ENCODE measurements at regions not wholly inside any gene's neighbourhood (a gene's known extent, or its start where the extent isn't known, plus 50 kb on each side); places are given as distances from the start of the nearest gene placed in this dataset.
A peak's percentile ranks its signal among the peaks of the same experiment; 100 is the strongest.
"Not testable (repeated sequence)": the region's sequence is repeated elsewhere in the genome, so short reads cannot be mapped to it uniquely, and the experiment has no call there.

GRCh38 chr10:33034931-33035330, 76.9 kb upstream of the ITGB1 start:
- no peaks in the 10 kb centered on the region for H3K36me3 Mint-ChIP-seq
- no peak overlapping the region for H3K27ac Mint-ChIP-seq
- no peak for ATAC-seq
- H3K27me3 Mint-ChIP-seq, result no peaks in the 10 kb centered on the region
- no peak for DNase-seq (ENCODE audit: low spot score)
- no peak overlapping the region for H3K4me3 Mint-ChIP-seq
- no peaks in the 10 kb centered on the region for H3K9me3 Mint-ChIP-seq
- H3K4me1 Mint-ChIP-seq (ENCODE audit: low read depth in 2 of 2), result no peaks in the 10 kb centered on the region

DNA sequence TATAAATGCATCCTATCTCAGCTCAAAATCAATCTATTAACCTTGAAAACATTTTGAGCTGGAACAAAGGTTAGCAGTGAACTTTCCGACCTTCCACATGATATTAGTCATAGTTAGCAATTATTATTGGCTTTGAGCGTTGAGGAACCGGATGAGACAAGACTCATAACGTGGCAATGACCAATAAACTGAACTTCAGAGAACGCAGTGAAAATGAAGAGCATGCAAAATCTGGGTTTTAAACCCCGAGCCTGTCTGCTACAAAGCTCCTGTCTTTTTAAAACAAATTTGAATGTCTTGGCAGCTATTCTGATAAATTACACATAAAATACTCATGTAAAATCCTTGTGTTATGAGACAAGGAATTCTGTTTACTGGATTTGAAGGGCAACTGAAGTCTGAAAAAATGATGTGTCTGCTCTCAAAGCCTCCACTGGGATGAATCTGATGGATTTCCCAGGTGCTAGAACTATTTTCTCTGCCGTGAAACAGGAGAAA, 74.7 kb upstream of the ITGB1 start:
- Mint-ChIP-seq H3K9me3 (no peaks in the 10 kb centered on the region), H3K27me3 (no peaks in the 10 kb centered on the region), H3K4me3 (no peak overlapping the region), H3K36me3 (no peaks in the 10 kb centered on the region), H3K27ac (no peak overlapping the region), H3K4me1 (ENCODE audit: low read depth in 2 of 2) (peaks cover 0 to 3% of the 10 kb centered on the region in 2 donors)
- DNase-seq (ENCODE audit: low spot score) (no peak), ATAC-seq (no peak)

- Mint-ChIP-seq H3K9me3 (no peaks in the 10 kb centered on the region), H3K4me3 (no peak overlapping the region), H3K36me3 (no peaks in the 10 kb centered on the region), H3K27me3 (no peaks in the 10 kb centered on the region), H3K27ac (no peak overlapping the region), H3K4me1 (ENCODE audit: low read depth in 2 of 2) (peaks cover 0 to 6% of the 10 kb centered on the region in 2 donors)
- ATAC-seq (no peak), DNase-seq (ENCODE audit: low spot score) (no peak)
These were observed 74.0 kb upstream of the ITGB1 start for GRCh38 chr10:33031815-33032653.

DNA sequence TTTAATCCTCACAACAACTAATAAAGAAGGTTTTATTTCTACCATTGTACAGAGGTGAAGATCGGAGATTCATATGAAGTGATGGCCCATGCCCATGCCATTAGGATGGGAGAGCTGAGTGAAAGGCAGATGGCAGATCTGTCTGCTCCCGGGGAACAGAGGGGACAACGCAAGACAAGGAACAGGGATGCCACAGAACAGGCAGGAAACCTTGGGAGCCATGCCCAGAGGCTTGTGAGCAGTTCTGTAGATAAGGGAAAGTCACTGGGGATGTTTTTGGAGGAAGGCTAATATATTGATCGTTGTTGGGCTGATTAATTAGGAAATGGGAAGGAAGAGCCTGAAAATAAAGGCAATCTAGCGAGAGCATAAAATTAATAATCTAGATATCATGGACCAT, 73.1 kb upstream of the ITGB1 start:
- DNase-seq (ENCODE audit: low spot score) (no peak), ATAC-seq (no peak)
- no peak overlapping the region for H3K4me3 Mint-ChIP-seq
- H3K36me3 Mint-ChIP-seq, result no peaks in the 10 kb centered on the region
- no peaks in the 10 kb centered on the region for H3K27me3 Mint-ChIP-seq
- H3K4me1 Mint-ChIP-seq (ENCODE audit: low read depth in 2 of 2), result peaks cover 8 to 14% of the 10 kb centered on the region in 2 donors
- no peak overlapping the region for H3K27ac Mint-ChIP-seq
- H3K9me3 Mint-ChIP-seq, result no peaks in the 10 kb centered on the region

DNA sequence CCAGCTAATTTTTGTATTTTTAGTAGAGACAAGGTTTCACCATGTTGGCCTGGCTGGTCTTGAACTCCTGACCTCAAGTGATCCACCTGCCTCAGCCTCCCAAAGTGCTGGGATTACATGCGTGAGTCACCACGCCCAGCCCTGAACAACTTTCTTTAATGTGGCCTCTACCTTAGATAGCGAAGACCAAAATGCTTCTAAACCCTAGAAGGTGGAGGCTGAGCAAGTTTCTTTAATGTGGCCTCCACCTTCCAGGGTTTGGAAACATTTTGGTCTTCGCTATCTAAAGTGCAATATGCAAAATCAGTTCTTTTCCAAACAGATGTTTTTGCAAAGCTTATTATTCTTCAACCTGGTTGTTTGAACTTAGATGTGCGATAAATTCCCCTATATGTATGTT, 70.5 kb upstream of the ITGB1 start:
- not testable (repeated sequence) for H3K27ac Mint-ChIP-seq, ATAC-seq

DNA sequence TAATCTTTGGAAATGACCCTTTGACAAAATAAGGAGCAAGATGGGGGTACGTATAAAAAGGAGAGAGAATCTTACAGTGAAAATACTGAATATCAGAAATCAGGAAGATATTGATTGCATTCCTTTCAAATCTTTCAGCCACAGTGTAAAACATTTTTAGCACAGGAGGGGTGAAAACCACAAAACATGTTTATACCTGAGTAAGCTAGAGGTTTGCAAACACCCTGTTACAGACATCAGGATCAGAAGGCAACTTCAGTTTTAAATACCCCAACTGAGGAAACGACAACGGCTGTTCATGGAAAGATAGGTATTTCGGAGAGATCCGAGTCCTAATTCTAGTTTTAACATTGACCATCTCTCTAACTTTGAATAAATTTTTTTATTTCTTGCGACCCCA, 69.1 kb upstream of the ITGB1 start:
- Mint-ChIP-seq H3K4me3 (no peak overlapping the region), H3K9me3 (no peaks in the 10 kb centered on the region), H3K27ac (peak overlapping the region in 1 of 2 donors; percentile 38), H3K36me3 (no peaks in the 10 kb centered on the region), H3K4me1 (ENCODE audit: low read depth in 2 of 2) (peaks cover 28 to 38% of the 10 kb centered on the region in 2 donors), H3K27me3 (no peaks in the 10 kb centered on the region)
- DNase-seq (ENCODE audit: low spot score) (no peak), ATAC-seq (no peak)

More for the DNA sequence above, 70.5 kb upstream of the ITGB1 start:
- H3K4me1 Mint-ChIP-seq (ENCODE audit: low read depth in 2 of 2), result peaks cover 28 to 38% of the 10 kb centered on the region in 2 donors
- H3K27me3 Mint-ChIP-seq; H3K4me3 Mint-ChIP-seq; H3K9me3 Mint-ChIP-seq; DNase-seq (ENCODE audit: low spot score); H3K36me3 Mint-ChIP-seq: not testable (repeated sequence)

DNA sequence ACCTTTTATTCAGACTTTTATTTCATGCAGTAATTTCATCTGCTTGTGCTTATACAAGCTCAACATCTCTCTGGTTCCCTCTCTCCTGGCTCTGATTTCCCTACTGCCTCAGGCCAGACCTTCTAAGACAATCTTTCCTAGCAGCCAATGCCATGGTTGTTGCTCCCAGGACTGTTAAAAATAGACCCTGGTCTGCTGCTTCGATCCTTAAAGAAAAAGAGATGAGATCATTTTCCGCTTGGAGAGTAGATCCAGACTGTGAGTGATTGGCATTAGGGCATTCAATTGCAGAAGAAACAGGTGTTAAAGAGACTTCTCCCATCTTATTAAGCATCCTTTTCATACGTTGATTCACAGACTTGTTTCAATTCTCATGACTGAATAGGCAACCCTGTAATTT, 68.4 kb upstream of the ITGB1 start:
- no peaks in the 10 kb centered on the region for H3K9me3 Mint-ChIP-seq
- ATAC-seq (no peak), DNase-seq (ENCODE audit: low spot score) (no peak)
- H3K36me3 Mint-ChIP-seq, result no peaks in the 10 kb centered on the region
- H3K4me3 Mint-ChIP-seq, result no peak overlapping the region
- peak overlapping the region in 1 of 2 donors; percentile 38 for H3K27ac Mint-ChIP-seq
- no peaks in the 10 kb centered on the region for H3K27me3 Mint-ChIP-seq
- H3K4me1 Mint-ChIP-seq (ENCODE audit: low read depth in 2 of 2), result peaks cover 28 to 38% of the 10 kb centered on the region in 2 donors

GRCh38 chr10:33025910-33026309, 67.9 kb upstream of the ITGB1 start:
- Mint-ChIP-seq H3K4me1 (ENCODE audit: low read depth in 2 of 2) (peaks cover 28 to 38% of the 10 kb centered on the region in 2 donors), H3K36me3 (no peaks in the 10 kb centered on the region), H3K27me3 (no peaks in the 10 kb centered on the region), H3K27ac (peak overlapping the region in 1 of 2 donors; percentile 30), H3K9me3 (no peaks in the 10 kb centered on the region), H3K4me3 (no peak overlapping the region)
- ATAC-seq (no peak), DNase-seq (ENCODE audit: low spot score) (no peak)

DNA sequence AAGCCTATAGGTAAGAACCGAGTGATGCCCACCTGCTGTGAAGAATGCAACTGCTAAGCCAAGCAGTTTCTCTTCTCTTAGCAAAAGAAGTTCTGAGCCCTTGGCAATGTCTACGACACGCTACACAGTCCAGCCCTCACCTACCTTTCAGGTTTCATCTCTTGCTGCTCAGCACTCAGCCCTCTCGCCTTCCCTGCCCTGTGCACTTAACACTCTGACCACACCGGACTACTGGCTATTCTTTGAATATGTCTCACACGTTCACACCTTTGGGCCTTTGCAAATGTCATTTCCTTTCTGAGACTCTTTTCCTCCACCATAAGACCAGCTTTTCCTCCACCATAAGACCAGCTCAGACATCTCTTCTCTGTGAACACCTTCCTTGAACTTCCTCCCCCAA, 67.0 kb upstream of the ITGB1 start:
- H3K27ac Mint-ChIP-seq, result peak overlapping the region; percentile 2 to 30
- ATAC-seq, result peak; percentile 91 to 96
- peaks cover 28 to 38% of the 10 kb centered on the region in 2 donors for H3K4me1 Mint-ChIP-seq (ENCODE audit: low read depth in 2 of 2)
- H3K27me3 Mint-ChIP-seq, result no peaks in the 10 kb centered on the region
- DNase-seq (ENCODE audit: low spot score), result peak; percentile 75
- no peaks in the 10 kb centered on the region for H3K9me3 Mint-ChIP-seq
- H3K4me3 Mint-ChIP-seq, result peak overlapping the region; percentile 56
- no peaks in the 10 kb centered on the region for H3K36me3 Mint-ChIP-seq

DNA sequence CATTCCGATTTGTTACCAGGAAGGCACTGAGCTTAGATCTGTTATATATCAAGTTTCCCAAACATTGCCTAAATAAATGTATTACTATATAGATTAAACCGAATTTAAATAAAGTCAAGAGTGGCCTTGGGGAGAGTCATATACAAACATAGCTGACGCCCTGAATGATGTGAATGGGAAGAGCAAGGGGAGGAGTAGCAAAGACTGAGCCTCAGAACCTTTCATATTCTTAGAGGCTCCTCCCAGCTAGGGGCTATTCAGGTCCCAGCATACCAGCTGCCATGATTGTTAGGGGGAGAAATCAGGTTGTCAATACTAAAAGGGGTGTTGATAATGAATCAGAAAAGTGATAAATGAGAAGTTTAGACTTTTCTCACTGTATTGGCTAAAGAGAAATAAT, 64.7 kb upstream of the ITGB1 start:
- Mint-ChIP-seq H3K27me3 (no peaks in the 10 kb centered on the region), H3K9me3 (no peaks in the 10 kb centered on the region), H3K27ac (no peak overlapping the region), H3K4me1 (ENCODE audit: low read depth in 2 of 2) (peaks cover 31 to 35% of the 10 kb centered on the region in 2 donors), H3K36me3 (no peaks in the 10 kb centered on the region), H3K4me3 (no peak overlapping the region)
- no peak for DNase-seq (ENCODE audit: low spot score)
- ATAC-seq, result no peak

- H3K9me3 Mint-ChIP-seq, result no peaks in the 10 kb centered on the region
- H3K27ac Mint-ChIP-seq, result no peak overlapping the region
- no peak overlapping the region for H3K4me3 Mint-ChIP-seq
- peaks cover 31% of the 10 kb centered on the region in 2 donors for H3K4me1 Mint-ChIP-seq (ENCODE audit: low read depth in 2 of 2)
- ATAC-seq, result no peak
- DNase-seq (ENCODE audit: low spot score), result no peak
- no peaks in the 10 kb centered on the region for H3K36me3 Mint-ChIP-seq
- no peaks in the 10 kb centered on the region for H3K27me3 Mint-ChIP-seq
These were observed 64.1 kb upstream of the ITGB1 start for GRCh38 chr10:33022090-33022489.

DNA sequence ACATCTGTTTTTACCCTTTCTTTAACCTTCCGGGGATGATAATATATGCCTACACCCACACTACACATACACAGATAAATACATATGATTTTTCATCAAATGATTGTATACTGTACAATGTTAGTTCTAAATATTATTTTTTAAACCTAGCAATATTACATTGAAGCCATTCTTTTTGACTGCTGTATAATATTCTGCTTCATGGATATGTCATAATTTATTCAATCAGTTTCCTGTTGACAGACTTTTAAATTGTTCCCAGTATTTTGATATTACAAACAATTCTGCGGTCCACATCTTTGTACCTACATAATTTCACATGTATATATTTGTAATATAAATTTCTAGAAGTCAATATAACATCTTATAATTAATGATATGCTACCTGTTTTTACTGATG, 59.0 kb upstream of the ITGB1 start:
- no peak for ATAC-seq
- Mint-ChIP-seq H3K36me3 (no peaks in the 10 kb centered on the region), H3K9me3 (no peaks in the 10 kb centered on the region), H3K4me1 (ENCODE audit: low read depth in 2 of 2) (peaks cover 2 to 6% of the 10 kb centered on the region in 2 donors), H3K27ac (no peak overlapping the region), H3K27me3 (no peaks in the 10 kb centered on the region), H3K4me3 (no peak overlapping the region)
- DNase-seq (ENCODE audit: low spot score), result no peak

DNA sequence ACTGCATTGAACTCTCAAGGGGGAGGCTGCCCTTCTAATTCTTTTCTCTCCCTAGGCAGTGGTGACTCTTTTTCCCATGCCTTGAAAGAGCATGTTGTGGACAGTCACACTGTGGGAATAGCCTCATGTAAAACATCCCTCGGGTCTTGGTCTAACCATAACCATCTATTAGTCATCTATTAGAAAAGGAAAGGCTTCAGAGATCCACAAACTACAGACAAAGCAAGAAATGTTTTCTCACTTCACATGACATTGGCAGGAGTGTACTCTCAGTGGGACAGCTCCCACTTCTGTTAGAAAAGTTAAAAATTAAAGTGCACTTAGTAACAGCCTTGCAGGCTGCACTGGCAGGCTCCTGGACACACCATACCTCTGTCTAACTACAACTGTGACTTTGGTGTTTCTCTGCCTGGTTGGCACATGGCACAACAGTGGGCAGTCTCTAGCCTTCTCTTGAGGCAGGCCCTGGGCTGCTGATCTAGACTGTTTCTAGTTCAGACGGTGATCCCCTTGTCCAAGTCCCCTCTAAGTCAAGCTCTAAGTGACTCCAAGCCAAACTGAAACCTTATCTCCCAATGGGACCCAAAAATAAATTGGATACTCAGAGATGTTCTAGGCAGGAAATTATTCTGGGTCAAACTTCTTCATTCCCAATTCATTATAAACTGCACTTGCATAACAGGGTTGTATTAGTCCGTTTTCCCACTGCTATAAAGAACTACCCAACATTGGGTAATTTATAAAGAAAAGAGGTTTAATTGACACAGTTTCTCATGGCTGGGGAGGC, 57.9 kb upstream of the ITGB1 start:
- Mint-ChIP-seq H3K27me3 (no peaks in the 10 kb centered on the region), H3K27ac (no peak overlapping the region), H3K36me3 (no peaks in the 10 kb centered on the region), H3K4me3 (no peak overlapping the region), H3K4me1 (ENCODE audit: low read depth in 2 of 2) (peaks cover 11 to 12% of the 10 kb centered on the region in 2 donors), H3K9me3 (no peaks in the 10 kb centered on the region)
- DNase-seq (ENCODE audit: low spot score), result no peak
- no peak for ATAC-seq

- not testable (repeated sequence) for ATAC-seq; H3K27ac Mint-ChIP-seq; H3K4me3 Mint-ChIP-seq; H3K27me3 Mint-ChIP-seq; H3K9me3 Mint-ChIP-seq; DNase-seq (ENCODE audit: low spot score); H3K36me3 Mint-ChIP-seq
- peaks cover 33% of the 10 kb centered on the region in 2 donors for H3K4me1 Mint-ChIP-seq (ENCODE audit: low read depth in 2 of 2)
These were observed 55.3 kb upstream of the ITGB1 start for GRCh38 chr10:33013331-33013730.
